Activated CD4-positive, alpha-beta T cell treated with anti-CD3 and anti-CD28 coated beads for 36 hours (primary cell): ENCODE measurements at regions not wholly inside any gene's neighbourhood (a gene's known extent, or its start where the extent isn't known, plus 50 kb on each side); places are given as distances from the start of the nearest gene placed in this dataset.

Source experiments
- ATAC-seq: fragments of 200-7000 bp; cut with Tn5 transposase; one replicate; pipeline ENCODE4 v1.10.0; 2021; ENCODE audit warnings: mild to moderate bottlenecking, moderate library complexity
- CTCF ChIA-PET: fragments of 350-600 bp; sonication (Branson Sonifier 250); formaldehyde crosslinking; loops from one replicate; lab custom pipeline; 2021; ENCODE audit warnings: antibody characterized with exemption; lab: Charles Lee
- POLR2A ChIA-PET: fragments of 350-600 bp; sonication (Branson Sonifier 250); formaldehyde crosslinking; loops from one replicate; lab custom pipeline; 2021; ENCODE audit warnings: antibody characterized with exemption, inconsistent platforms; lab: Charles Lee
- DNase-seq: peaks from one replicate; pipeline ENCODE4 v3.0.0-alpha.2; 2020
- H3K27ac Mint-ChIP-seq: one replicate; pipeline ENCODE4 v1.8.0; 2021; ENCODE audit warnings: mixed read lengths
- H3K27me3 Mint-ChIP-seq: one replicate; pipeline ENCODE4 v1.8.0; 2021; ENCODE audit warnings: mixed read lengths
- H3K36me3 Mint-ChIP-seq: one replicate; pipeline ENCODE4 v1.8.0; 2021; ENCODE audit warnings: low read depth, mixed read lengths
- H3K4me1 Mint-ChIP-seq: one replicate; pipeline ENCODE4 v1.8.0; 2021; ENCODE audit warnings: mixed read lengths
- H3K4me3 Mint-ChIP-seq: one replicate; pipeline ENCODE4 v1.8.0; 2021; ENCODE audit warnings: mild to moderate bottlenecking, moderate library complexity, mixed read lengths
- H3K9me3 Mint-ChIP-seq: one replicate; pipeline ENCODE4 v1.8.0; 2021; ENCODE audit warnings: low read depth, mixed read lengths
- intact Hi-C, 2 experiments: fragments of 100-400 bp; cut with DNase I in 1 of 2; cut with micrococcal nuclease in 1 of 2; formaldehyde crosslinking; loops; one replicate each; pipeline versions ENCODE4 v1.14.2 to v1.15.1; 2022 to 2024; cut with DNase I, micrococcal nuclease

DNA sequence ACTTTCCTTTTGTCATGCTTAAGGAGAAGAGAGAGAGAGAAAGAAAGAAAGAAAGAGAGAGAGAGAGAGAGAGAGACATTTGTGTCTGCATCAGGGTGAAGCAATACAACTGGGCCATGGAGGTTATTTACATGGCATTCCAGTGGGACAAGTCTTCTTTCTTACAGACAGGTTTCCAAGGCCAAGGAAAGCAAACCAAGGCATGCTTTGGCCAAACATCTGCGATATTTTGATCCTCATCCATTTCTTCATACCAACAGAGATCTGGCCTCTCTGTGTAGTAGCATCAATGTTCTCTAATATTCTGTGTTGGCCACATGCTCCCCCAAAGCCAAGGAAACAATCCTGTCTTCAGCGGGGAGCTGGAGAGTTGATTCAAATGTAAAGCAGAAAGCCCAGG is 292.1 kb downstream of the SETD4 start:
- CTCF ChIA-PET = interaction anchor here (0.5 to 1.2 kb wide), 3 partner anchors 44 to 517 kb away, joined by 3 read pairs; no protein-coding TSS in a partner anchor
- Mint-ChIP-seq H3K4me3 (no peak overlapping the region), H3K27me3 (peaks cover 6% of the 10 kb centered on the region), H3K9me3 (no peaks in the 10 kb centered on the region), H3K36me3 (no peaks in the 10 kb centered on the region), H3K4me1 (no peaks in the 10 kb centered on the region), H3K27ac (no peak overlapping the region)
- POLR2A ChIA-PET = no interaction called here
- DNase-seq (no peak), ATAC-seq (no peak)
- intact Hi-C loops = no loop called here

DNA sequence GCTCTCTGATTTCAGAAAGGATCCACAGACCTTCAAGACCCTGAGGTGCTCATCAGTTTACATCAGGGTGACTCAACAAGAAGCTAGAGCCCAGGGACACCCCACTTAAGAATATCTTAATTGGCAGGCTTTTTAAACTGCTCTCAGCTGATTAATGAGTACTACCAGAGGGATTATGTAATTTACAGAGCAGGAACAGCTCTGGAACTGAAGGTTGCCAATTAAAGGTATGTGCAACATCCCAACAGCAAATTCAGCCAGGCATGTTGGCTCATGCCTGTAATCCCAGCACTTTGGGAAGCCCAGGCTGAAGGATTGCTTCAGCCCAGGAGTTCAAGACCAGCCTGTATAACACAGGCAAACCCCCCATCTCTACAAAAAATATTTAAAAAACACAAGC is 295.7 kb downstream of the SETD4 start:
- peaks cover 12% of the 10 kb centered on the region for H3K27me3 Mint-ChIP-seq
- CTCF ChIA-PET = no interaction called here

DNA sequence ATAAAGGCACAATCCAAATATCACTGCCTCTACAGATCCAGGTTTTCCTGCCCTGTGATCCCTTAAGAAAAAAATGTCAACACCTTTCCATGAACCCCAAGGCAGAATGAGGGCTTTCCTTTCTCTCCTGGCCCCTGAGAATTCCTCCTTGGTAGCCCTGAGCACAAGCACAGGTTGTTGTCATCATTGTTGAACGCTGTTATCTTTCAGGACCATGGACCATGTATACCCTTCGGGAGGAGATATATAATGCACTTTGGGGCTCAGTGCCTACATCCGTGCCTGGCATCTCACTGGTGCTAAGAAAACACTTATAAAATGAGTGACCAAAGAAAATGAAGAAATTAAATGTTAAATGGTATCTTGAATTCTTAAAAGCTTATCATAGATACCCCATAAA is 296.2 kb downstream of the SETD4 start:
- H3K27me3 Mint-ChIP-seq = peaks cover 14% of the 10 kb centered on the region
- no peak for DNase-seq
- no peak overlapping the region for H3K27ac Mint-ChIP-seq
- no peaks in the 10 kb centered on the region for H3K9me3 Mint-ChIP-seq
- ChIA-PET CTCF (no interaction called here), POLR2A (no interaction called here)
- no peak for ATAC-seq
- H3K4me3 Mint-ChIP-seq = no peak overlapping the region
- H3K4me1 Mint-ChIP-seq = no peaks in the 10 kb centered on the region
- no peaks in the 10 kb centered on the region for H3K36me3 Mint-ChIP-seq
- intact Hi-C loops = no loop called here

More for the DNA sequence above, 295.7 kb downstream of the SETD4 start:
- no peak overlapping the region for H3K27ac Mint-ChIP-seq
- ATAC-seq (no peak), DNase-seq (no peak)
- intact Hi-C loops = no loop called here
- H3K4me1 Mint-ChIP-seq = no peaks in the 10 kb centered on the region
- POLR2A ChIA-PET = no interaction called here
- no peak overlapping the region for H3K4me3 Mint-ChIP-seq
- H3K36me3 Mint-ChIP-seq = no peaks in the 10 kb centered on the region
- no peaks in the 10 kb centered on the region for H3K9me3 Mint-ChIP-seq

DNA sequence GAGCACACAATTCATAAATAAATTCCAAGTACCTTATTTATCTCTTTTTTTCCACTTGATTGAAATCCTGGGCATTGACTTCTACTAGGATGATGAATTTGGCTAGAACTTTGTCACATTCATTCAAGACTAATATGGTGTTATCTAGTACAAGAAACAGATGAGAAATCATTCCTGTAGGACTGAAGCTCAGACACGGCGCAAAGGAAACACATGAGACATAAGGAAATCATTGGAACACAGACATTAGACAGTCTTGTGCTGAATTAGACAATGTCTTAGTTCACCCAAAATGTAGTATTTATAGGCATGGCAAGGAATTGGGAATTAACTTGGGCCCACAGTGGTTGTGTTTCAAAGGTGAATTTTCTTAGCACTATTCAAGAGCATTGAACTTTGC is 305.7 kb downstream of the SETD4 start:
- Mint-ChIP-seq H3K27ac (no peak overlapping the region), H3K4me1 (no peaks in the 10 kb centered on the region), H3K4me3 (no peak overlapping the region), H3K36me3 (no peaks in the 10 kb centered on the region), H3K27me3 (peaks cover 36% of the 10 kb centered on the region), H3K9me3 (no peaks in the 10 kb centered on the region)
- intact Hi-C loops = no loop called here
- DNase-seq (no peak), ATAC-seq (no peak)
- CTCF ChIA-PET = interaction anchor here (0.9 kb wide), 1 partner anchor 35 kb away, joined by 3 read pairs; no protein-coding TSS in a partner anchor
- POLR2A ChIA-PET = no interaction called here

DNA sequence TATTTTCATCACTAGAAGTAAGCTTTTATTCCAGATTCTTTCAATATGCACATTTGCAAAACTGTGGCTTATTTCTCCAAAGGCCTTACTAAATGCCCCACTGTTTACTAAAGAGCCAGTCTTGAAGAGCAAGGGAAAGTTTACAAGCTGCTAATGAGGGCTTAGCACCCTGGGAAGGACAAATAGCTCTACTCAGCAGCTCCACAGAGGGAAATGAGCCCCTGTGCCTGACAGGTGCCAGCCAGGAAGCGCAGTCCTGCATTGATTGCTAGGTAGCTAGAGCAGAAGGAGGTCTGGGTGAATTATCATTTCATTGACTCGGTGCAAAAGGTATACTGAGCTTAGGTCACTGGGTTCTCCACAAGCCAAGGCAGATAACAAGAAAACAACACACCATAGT is 307.0 kb downstream of the SETD4 start:
- H3K9me3 Mint-ChIP-seq = no peaks in the 10 kb centered on the region
- intact Hi-C loops = no loop called here
- H3K27ac Mint-ChIP-seq = no peak overlapping the region
- DNase-seq (no peak), ATAC-seq (no peak)
- CTCF ChIA-PET = no interaction called here
- POLR2A ChIA-PET = no interaction called here
- peaks cover 31% of the 10 kb centered on the region for H3K27me3 Mint-ChIP-seq
- H3K36me3 Mint-ChIP-seq = no peaks in the 10 kb centered on the region
- H3K4me1 Mint-ChIP-seq = peaks cover 8% of the 10 kb centered on the region
- H3K4me3 Mint-ChIP-seq = no peak overlapping the region

DNA sequence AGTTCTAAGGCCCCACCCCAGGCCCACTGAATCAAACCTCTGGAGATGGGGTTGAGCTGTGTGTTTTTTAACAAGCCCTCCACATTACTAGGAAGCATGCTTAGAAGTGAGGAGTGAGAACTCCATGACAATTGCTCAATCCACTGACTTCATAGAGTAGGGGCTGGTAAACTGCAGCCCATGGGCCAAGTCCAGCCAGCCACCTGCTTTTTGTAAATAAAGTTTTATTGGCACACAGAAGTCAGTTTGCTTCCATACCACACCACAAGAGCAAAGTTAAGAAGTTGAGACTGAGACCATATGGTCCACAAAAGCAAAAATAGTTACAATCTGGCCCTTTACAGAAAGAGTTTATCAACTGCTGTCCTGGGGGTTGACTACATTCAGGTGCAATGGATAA is 309.2 kb downstream of the SETD4 start:
- intact Hi-C loops = no loop called here
- ATAC-seq = no peak
- Mint-ChIP-seq H3K27me3 (peaks cover 31% of the 10 kb centered on the region), H3K4me3 (no peak overlapping the region), H3K9me3 (no peaks in the 10 kb centered on the region), H3K27ac (no peak overlapping the region), H3K4me1 (peaks cover 11% of the 10 kb centered on the region), H3K36me3 (no peaks in the 10 kb centered on the region)
- ChIA-PET CTCF (interaction anchor here (0.7 kb wide), 1 partner anchor 11 kb away, joined by 3 read pairs; no protein-coding TSS in a partner anchor), POLR2A (interaction anchor here (0.7 kb wide), 1 partner anchor 200 kb away, joined by 4 read pairs; no protein-coding TSS in a partner anchor)
- no peak for DNase-seq

DNA sequence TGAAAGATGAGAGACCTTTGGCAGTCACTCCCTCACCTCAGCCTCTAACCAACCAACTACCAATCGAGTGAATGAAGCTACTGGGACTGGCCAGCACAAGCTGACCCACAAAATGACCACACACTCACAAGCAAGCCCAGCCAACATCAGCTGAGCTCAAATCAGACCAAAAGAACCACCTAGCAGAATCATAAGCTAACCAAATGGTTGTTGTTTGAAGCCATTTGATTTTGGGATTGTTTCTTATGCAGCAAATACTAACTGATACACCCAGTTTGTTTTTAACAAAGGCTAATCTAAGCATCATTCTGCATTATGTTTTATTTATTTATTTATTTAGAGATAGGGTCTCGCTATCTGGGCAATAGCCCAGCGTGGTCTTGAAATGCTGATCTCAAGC is 310.4 kb downstream of the SETD4 start:
- POLR2A ChIA-PET = interaction anchor here (0.6 kb wide), 2 partner anchors 23 to 308 kb away, joined by 3 to 6 read pairs; no protein-coding TSS in a partner anchor
- intact Hi-C loops = no loop called here

DNA sequence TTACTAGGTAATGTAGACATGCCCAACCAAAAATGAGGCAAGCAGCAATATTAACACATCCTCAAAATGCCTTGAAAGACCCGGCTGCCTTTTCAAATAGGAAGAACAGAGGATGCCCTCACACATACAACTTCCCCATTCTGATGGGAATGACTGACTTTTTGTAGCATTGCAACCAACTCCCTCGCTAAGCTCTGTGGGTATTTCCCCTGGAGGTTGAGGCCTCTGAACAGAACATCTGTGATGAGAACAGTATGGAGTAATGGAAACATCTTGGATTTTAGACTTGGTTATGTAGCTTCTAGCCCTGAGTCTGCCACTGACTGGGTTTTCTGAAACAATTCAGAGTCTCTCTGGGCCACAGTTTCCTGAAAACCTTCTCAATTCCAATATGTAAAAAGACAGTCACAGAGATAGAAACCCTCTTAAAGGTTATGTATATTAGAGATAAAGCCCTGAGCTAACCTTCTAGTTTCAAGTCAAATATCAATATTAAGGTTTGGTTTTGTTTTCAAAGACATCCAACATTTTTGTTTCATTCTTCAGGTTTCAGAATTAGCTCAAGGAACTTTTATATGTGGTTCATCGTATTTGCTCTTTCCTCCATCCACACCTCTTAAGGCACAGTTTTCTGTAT is 311.5 kb downstream of the SETD4 start:
- H3K27me3 Mint-ChIP-seq = peaks cover 32% of the 10 kb centered on the region
- peak; percentile 7 for DNase-seq
- no peaks in the 10 kb centered on the region for H3K36me3 Mint-ChIP-seq
- CTCF ChIA-PET = interaction anchor here (0.6 to 1.1 kb wide), 2 partner anchors 110 to 1037 kb away, joined by 3 to 5 read pairs; no protein-coding TSS in a partner anchor
- POLR2A ChIA-PET = no interaction called here
- no peak overlapping the region for H3K27ac Mint-ChIP-seq
- peaks cover 23% of the 10 kb centered on the region for H3K4me1 Mint-ChIP-seq
- H3K4me3 Mint-ChIP-seq = no peak overlapping the region
- H3K9me3 Mint-ChIP-seq = no peaks in the 10 kb centered on the region
- intact Hi-C loops = no loop called here
- ATAC-seq = peak; percentile 23

More for the DNA sequence above, 310.4 kb downstream of the SETD4 start:
- Mint-ChIP-seq H3K4me3 (no peak overlapping the region), H3K36me3 (no peaks in the 10 kb centered on the region), H3K27me3 (peaks cover 30% of the 10 kb centered on the region), H3K9me3 (no peaks in the 10 kb centered on the region), H3K27ac (no peak overlapping the region), H3K4me1 (peaks cover 23% of the 10 kb centered on the region)
- no peak for DNase-seq
- CTCF ChIA-PET = interaction anchor here (0.6 to 1.1 kb wide), 2 partner anchors 27 to 563 kb away, joined by 3 to 4 read pairs; no protein-coding TSS in a partner anchor
- no peak for ATAC-seq

DNA sequence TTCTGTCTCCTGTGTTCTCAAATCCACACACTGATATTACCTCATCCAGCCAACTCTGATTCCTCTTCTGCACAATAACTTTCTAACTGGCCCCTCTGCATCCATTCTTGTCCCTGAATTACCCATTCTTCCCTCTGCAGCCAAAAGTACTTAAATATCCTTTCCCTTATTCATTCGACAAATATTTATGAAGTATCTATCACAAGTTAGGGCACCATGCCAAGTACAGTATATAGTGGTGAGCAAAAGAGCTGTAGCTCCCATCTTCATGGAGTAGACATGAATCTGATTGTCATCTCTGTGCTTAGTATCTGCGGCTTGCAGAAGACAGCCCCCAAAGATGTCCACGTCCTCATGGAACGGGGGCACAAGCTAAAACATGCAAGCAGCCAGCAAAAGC is 316.8 kb downstream of the SETD4 start:
- no peaks in the 10 kb centered on the region for H3K9me3 Mint-ChIP-seq
- no peak overlapping the region for H3K4me3 Mint-ChIP-seq
- CTCF ChIA-PET = interaction anchor here (0.6 kb wide), 1 partner anchor 285 kb away, joined by 3 read pairs; no protein-coding TSS in a partner anchor
- intact Hi-C loops = no loop called here
- H3K27me3 Mint-ChIP-seq = peaks cover 26% of the 10 kb centered on the region
- ATAC-seq (no peak), DNase-seq (no peak)
- H3K27ac Mint-ChIP-seq = no peak overlapping the region
- peaks cover 17% of the 10 kb centered on the region for H3K4me1 Mint-ChIP-seq
- POLR2A ChIA-PET = no interaction called here
- H3K36me3 Mint-ChIP-seq = no peaks in the 10 kb centered on the region

DNA sequence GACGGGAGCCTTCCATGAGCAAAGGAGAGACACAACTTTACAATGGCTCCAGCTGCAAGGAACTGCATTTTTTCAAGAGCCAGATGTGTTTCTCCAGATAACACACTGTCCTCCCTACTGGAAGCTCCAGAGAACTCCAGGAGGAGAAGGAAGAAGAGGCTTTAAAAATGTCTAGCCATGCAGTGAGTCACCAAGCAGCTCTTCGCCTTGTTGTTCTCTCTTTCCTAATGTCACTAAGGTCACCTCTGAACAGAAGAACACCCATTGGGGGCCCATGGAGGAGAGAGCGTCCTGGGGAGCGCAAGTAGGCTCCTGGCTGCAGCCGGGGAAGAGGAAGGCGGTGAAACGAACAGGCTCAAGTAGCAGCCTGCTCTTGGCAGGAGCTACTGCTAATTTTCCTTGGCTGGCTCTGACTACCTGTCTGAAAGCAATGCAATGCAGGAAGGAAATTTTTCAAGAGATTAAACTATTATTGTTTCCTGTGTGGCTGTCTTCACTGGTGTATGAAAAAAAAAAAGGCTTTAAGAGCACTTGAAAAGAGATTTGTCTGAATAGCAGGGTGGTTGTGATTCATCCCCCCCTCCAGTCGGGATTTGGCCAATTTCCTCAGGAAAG is 321.9 kb downstream of the SETD4 start:
- intact Hi-C loops = no loop called here
- ATAC-seq = no peak
- H3K27me3 Mint-ChIP-seq = peaks cover 10% of the 10 kb centered on the region

DNA sequence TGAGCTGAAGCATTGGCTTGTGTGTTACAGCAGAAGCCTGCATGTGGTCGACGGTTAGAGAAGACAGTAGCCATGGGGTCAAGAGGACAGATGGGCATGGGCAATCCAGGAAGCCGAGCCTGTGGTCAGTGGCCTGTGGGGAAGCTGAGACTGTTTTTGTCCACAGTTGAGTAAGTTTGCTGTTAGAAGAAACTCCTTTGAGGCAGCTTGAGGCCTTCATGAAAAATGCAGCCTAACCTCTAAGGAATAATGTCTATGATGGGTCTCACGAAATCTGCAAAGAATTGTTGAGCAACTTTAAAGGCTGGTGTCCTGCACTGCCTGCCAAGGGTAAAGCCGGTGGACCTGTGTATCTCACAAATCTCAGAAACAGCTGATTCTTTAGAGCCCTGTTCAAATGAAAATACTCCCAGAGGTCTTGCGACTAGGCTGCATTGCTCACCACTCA is 322.4 kb downstream of the SETD4 start:
- H3K4me1 Mint-ChIP-seq = no peaks in the 10 kb centered on the region
- H3K36me3 Mint-ChIP-seq = no peaks in the 10 kb centered on the region
- ATAC-seq (no peak), DNase-seq (no peak)
- no peak overlapping the region for H3K4me3 Mint-ChIP-seq
- no peaks in the 10 kb centered on the region for H3K9me3 Mint-ChIP-seq
- CTCF ChIA-PET = interaction anchor here (1.1 kb wide), 1 partner anchor 102 kb away, joined by 3 read pairs; no protein-coding TSS in a partner anchor
- H3K27me3 Mint-ChIP-seq = peaks cover 6% of the 10 kb centered on the region
- POLR2A ChIA-PET = interaction anchor here (0.6 kb wide), 1 partner anchor 50 kb away, joined by 3 read pairs; no protein-coding TSS in a partner anchor
- no peak overlapping the region for H3K27ac Mint-ChIP-seq
- intact Hi-C loops = no loop called here

More for the DNA sequence above, 321.9 kb downstream of the SETD4 start:
- Mint-ChIP-seq H3K4me1 (no peaks in the 10 kb centered on the region), H3K9me3 (no peaks in the 10 kb centered on the region), H3K4me3 (no peak overlapping the region), H3K27ac (no peak overlapping the region), H3K36me3 (no peaks in the 10 kb centered on the region)
- no peak for DNase-seq
- ChIA-PET POLR2A (interaction anchor here (0.6 kb wide), 1 partner anchor 51 kb away, joined by 3 read pairs; no protein-coding TSS in a partner anchor), CTCF (interaction anchor here (0.7 to 1.1 kb wide), 2 partner anchors 102 to 1779 kb away, joined by 3 read pairs; no protein-coding TSS in a partner anchor)
